C4-2B (cell line): ENCODE measurements at regions not wholly inside any gene's neighbourhood (a gene's known extent, or its start where the extent isn't known, plus 50 kb on each side); places are given as distances from the start of the nearest gene placed in this dataset.

Source experiments
- H3K27ac ChIP-seq: fragments of 450-650 bp; 2 replicates; pipeline ENCODE4 v1.5.1; 2017
- CTCF ChIP-seq: fragments of 450-650 bp; conservative IDR thresholded peaks from 2 replicates; pipeline ENCODE4 v1.5.1; 2017; ENCODE audit warnings: mild to moderate bottlenecking
- ZFX ChIP-seq: fragments of 450-650 bp; IDR thresholded peaks from 2 replicates; pipeline ENCODE4 v1.6.1; 2017

GRCh38 chr11:112589155-112589554, 328.5 kb upstream of the PLET1 start:
- no peak overlapping the region for H3K27ac ChIP-seq
- TF ChIP-seq CTCF = no peak
- TF ChIP-seq ZFX = no peak

GRCh38 chr11:112590764-112591163, 330.1 kb upstream of the PLET1 start:
- no peak for TF ChIP-seq ZFX
- no peak for TF ChIP-seq CTCF
- no peak overlapping the region for H3K27ac ChIP-seq

- no peak for TF ChIP-seq CTCF
- TF ChIP-seq ZFX = no peak
These were observed 332.8 kb upstream of the PLET1 start for GRCh38 chr11:112593440-112593839.

GRCh38 chr11:112596324-112596723, 335.7 kb upstream of the PLET1 start:
- no peak overlapping the region for H3K27ac ChIP-seq
- no peak for TF ChIP-seq CTCF
- no peak for TF ChIP-seq ZFX

More at GRCh38 chr11:112593440-112593839, 332.8 kb upstream of the PLET1 start:
- H3K27ac ChIP-seq = no peak overlapping the region

- TF ChIP-seq CTCF (no peak), ZFX (no peak)
These were observed 336.7 kb upstream of the PLET1 start for GRCh38 chr11:112597286-112597790.

GRCh38 chr11:112599265-112599664, 338.6 kb upstream of the PLET1 start:
- no peak for TF ChIP-seq ZFX
- TF ChIP-seq CTCF = no peak
- H3K27ac ChIP-seq = no peak overlapping the region

More at GRCh38 chr11:112597286-112597790, 336.7 kb upstream of the PLET1 start:
- H3K27ac ChIP-seq = no peak overlapping the region

GRCh38 chr11:112599856-112600533, 339.3 kb upstream of the PLET1 start:
- TF ChIP-seq CTCF (no peak), ZFX (no peak)
- no peak overlapping the region for H3K27ac ChIP-seq
